Activated CD4-positive, alpha-beta T cell treated with anti-CD3 and anti-CD28 coated beads for 24 hours (primary cell): ENCODE measurements at regions not wholly inside any gene's neighbourhood (a gene's known extent, or its start where the extent isn't known, plus 50 kb on each side); places are given as distances from the start of the nearest gene placed in this dataset.

Experiments used
- DNase-seq, 2 donors: peaks; one replicate each; pipeline ENCODE4 v3.0.0-alpha.2; 2020; ENCODE audit warnings: low read depth in 2 of 2

GRCh38 chr11:91247009-91247735, 977.4 kb upstream of the FAT3 start:
- no peak for DNase-seq

DNA sequence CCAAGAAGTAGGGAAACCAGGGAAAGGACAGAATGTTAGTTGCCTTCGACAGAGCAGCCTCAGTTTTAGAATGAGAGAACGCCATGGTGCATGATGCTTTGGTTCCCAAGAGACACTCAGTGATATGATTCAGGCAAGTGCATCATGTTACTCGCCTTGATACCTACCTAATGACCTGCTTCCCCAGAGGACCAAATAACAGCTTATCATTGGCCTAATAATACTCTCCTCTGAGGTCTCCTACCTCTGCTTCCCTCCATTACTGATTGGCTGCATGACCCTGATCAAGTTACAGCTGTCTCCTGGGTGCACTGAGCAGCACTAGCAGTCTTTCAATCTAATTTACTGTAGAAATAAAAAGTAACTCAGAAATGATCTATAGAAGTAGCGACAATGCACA, 979.7 kb upstream of the FAT3 start:
- no peak for DNase-seq

GRCh38 chr11:91243630-91244029, 981.0 kb upstream of the FAT3 start:
- DNase-seq, result no peak

DNA sequence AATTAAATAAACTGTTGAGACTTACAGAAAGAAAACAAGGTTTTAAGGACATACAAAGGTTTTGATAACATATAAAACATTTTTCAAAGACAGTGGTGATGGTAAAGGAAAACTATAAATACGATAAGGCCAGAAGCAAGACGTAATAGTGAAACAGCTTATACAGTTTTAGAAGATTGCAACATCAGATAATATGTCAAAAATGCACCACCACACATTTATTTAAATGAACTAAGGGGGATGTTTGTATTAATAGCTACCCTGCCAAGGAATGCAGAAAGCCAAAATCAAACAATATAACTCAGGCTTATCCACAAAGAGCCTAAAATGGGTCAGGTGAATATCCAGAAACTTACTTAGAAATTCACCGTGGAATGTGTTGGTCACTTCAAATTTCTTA, 981.6 kb upstream of the FAT3 start:
- DNase-seq, result no peak

- no peak for DNase-seq
Measured at GRCh38 chr11:91241226-91241625, 983.4 kb upstream of the FAT3 start.

GRCh38 chr11:91239359-91239758, 985.3 kb upstream of the FAT3 start:
- DNase-seq, result no peak

DNA sequence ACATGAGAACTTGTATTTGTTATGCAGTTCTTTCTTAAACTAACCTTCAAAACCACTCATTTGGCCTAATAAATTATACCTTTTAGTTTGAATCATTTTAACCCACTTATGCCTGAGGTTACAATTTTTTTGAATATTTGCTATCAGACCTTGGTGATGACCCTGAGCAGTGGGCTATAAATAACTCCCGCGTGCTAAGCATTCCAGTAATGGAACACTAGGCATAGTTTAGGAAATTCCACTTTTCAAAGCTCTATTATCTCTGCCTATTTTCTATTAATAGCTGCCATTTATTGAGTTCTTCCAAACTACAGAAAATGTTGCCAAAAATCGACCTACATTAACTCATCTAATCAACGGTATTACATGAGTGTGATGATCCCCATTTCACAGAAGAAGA, 993.4 kb upstream of the FAT3 start:
- DNase-seq, result no peak

DNA sequence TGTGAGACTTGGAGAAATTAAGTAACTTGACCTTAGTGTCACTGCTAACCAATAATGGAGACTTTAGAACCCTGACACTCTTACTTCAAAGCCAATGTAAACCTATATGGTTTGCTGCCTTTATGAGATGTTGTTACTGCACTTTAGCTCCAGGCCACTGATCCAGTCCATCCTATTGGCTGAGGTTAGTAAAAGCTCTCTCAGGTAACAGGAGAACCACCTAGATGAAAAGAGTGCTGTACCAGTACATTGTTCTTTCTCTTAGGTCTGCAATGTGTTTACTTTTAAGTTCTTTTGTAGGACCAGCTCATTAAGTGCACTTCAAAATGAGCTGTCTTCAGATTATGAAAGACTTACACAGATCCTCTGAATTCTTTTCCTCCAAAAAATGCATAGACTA, 994.0 kb upstream of the FAT3 start:
- no peak for DNase-seq

DNA sequence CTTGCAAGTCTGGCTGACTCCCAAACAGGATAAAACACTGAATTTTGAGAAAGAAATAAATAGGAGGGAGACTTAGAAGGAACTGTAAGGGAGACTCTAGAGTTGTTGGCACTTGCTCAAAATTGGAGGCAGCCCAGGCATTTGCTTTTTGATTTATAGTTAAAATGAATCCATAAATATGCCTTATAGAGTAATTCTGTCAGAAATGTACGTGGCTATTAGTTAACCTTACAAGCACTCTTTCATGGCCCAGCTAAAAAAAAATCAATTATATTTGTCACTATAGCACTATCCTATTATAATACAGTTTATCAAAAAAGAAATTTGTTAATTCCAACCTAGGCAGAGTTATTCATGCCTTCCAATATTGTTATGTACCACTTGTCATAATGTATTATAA, 1000.0 kb upstream of the CHORDC1 start:
- no peak for DNase-seq

DNA sequence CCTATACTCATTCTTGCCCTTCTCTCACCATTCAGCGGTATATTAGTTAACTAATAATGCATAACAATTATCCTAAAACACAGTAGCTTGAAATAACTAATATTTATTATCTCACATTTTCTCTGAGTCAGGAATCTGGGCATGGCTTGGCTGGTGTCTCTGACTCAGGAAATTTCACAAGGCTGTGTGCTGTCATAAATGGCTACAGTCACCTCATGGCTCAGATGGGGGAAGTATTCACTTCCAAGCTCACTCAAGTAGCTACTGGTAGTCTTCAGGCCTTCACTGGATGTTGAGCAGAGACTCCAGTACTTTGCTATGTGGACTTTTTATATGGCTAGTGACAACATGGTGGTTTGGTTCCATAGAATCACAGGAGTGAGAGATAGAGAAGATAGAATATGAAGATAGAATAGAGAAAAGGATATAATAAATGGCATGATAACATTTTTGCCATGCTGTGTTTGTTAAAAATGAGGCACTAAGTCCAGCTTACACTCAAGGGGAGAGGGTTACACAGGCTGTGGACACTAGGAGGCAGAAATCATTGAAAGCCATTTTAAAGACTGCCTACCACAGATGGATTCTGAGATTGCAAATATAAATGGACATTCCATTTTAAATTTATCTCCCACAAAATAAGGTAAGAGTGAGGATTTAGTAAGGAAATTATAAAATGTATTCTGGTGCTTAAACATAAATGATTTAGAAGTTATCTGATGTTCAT, 997.8 kb upstream of the CHORDC1 start:
- no peak for DNase-seq

GRCh38 chr11:91219535-91219934, 996.7 kb upstream of the CHORDC1 start:
- no peak for DNase-seq

- DNase-seq, result no peak
Measured at GRCh38 chr11:91209751-91210150, 986.9 kb upstream of the CHORDC1 start.

- DNase-seq, result no peak
Measured at GRCh38 chr11:91209306-91209705, 986.5 kb upstream of the CHORDC1 start.

- DNase-seq, result no peak
Measured at GRCh38 chr11:91199866-91200265, 977.0 kb upstream of the CHORDC1 start.

DNA sequence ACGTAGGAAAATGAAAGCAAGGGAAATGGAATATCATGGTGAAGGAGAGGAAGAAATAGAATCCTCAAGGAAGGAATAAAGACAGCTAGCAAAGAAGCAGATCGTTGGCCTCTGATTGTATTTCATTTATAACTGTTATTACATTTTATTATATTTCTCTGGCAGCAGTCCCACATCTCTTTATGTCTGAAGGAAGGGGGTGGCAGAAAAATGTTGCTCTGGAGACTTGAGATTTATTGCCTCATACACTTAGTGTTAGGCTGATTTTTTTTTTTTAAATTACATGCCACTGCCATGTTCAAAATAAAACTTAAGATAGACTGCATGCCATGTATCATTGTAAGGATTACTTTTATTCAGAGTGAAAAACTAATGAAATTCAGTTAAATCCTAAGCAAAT, 971.7 kb upstream of the CHORDC1 start:
- no peak for DNase-seq

DNA sequence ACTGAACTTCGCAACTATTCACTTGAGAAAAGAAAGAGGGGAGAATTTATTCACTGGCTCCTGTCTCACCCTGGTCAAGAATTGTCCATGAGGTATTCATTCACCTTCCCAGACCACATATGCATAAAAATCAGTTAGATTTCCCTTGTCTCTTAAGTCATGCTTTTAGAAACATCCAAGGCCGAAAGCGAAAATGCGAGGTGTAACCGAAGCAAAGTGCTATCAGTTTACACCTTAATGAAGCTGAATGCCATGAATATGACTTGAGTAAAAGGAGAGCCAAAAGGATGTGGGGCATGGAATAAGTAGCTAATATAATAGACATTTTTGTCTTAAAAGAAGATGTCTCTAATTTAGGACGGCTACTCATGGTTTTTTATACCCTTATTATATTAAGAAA, 965.6 kb upstream of the CHORDC1 start:
- DNase-seq, result no peak

DNA sequence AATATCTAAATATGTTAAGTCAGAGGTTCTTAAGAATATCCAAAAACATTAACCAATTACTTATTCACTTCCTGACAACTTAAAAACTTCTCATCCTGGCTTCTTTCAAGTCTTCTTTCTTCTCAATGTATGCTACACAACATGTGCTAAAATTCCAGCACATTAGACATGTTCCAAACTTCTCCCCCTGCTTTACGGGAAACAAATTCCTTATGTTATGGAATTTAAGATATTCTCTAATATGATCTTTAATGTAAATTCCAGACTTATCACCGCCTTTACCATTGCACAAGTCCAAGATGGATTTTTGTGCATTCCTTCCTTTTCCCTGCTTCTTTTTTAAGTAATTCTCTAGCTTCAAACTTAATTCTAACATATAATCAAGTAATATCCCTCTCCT, 964.5 kb upstream of the CHORDC1 start:
- DNase-seq, result no peak

- DNase-seq, result no peak
Measured at GRCh38 chr11:91178366-91178765, 955.5 kb upstream of the CHORDC1 start.

- no peak for DNase-seq
Measured at GRCh38 chr11:91174734-91175133, 951.9 kb upstream of the CHORDC1 start.

DNA sequence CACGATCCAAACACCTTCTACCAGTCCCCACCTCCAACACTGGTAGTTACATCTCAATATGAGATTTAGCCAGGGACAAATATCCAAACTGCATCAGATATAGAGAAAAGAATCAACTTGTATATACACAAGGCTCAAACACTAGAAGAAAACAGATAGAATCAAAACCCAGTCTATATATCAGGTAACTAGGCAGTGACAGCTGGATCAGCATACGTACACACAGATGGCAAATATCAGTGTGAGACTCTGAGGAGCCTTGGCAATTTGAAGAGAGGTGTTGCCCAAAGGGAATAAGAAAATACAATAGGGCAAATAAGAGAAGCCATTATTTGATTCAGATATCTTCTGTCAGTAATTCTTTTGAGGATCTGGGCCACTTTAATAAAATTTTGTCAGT, 951.3 kb upstream of the CHORDC1 start:
- no peak for DNase-seq

- no peak for DNase-seq
Measured at GRCh38 chr11:91173701-91174100, 950.9 kb upstream of the CHORDC1 start.

- DNase-seq, result no peak
Measured at GRCh38 chr11:91170711-91171110, 947.9 kb upstream of the CHORDC1 start.

DNA sequence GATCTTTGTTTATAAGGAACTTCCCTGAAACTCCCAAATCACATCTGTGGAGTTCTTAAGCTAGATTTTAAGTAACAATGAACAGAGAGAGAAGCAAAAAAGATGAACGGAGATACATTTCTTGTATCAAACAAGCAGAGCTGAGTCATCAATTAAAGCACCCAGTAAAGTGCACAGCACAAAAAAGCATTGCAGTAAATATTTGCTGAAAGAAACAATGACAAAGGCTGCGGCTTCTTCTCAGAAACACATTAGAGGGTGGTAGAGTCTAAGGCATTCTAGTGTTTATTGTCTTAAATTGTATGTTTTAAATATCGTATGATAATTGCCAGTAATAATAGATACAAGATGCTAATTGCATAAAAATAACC, 941.6 kb upstream of the CHORDC1 start:
- no peak for DNase-seq
